Cardiac fibroblast (primary cell): ENCODE measurements at regions not wholly inside any gene's neighbourhood (a gene's known extent, or its start where the extent isn't known, plus 50 kb on each side); places are given as distances from the start of the nearest gene placed in this dataset.
"Not testable (repeated sequence)": the region's sequence is repeated elsewhere in the genome, so short reads cannot be mapped to it uniquely, and the experiment has no call there.

Experiments used
- DNase-seq, 2 donors: peaks; one replicate each; pipeline versions ENCODE4 v3.0.0 to v3.0.0-alpha.2; 2010; ENCODE audit warnings: low read depth in 2 of 2
- H3K4me3 ChIP-seq, 2 donors: replicated peaks in 1 of 2; 1 replicate in 1 of 2; 2 replicates in 1 of 2; pipeline ENCODE4 v1.5.1; 2011; ENCODE audit warnings: low read depth in 2 of 2, low read length in 2 of 2, mild to moderate bottlenecking in 2 of 2, moderate library complexity in 1 of 2
- CTCF ChIP-seq: IDR thresholded peaks from one replicate; pipeline ENCODE4 v1.5.1; 2011; ENCODE audit warnings: low read depth, mild to moderate bottlenecking, low read length, inconsistent platforms

- no peak overlapping the region for H3K4me3 ChIP-seq
- no peak for DNase-seq
- TF ChIP-seq CTCF, result no peak
Observed at GRCh38 chr6:154623391-154623790, 109.8 kb upstream of the SCAF8 start.

- no peak overlapping the region for H3K4me3 ChIP-seq
- no peak for DNase-seq
- TF ChIP-seq CTCF, result no peak
Observed at GRCh38 chr6:154624038-154624599, 109.1 kb upstream of the SCAF8 start.

GRCh38 chr6:154624727-154625126, 108.5 kb upstream of the SCAF8 start:
- not testable (repeated sequence) for H3K4me3 ChIP-seq, DNase-seq

- H3K4me3 ChIP-seq, result no peak overlapping the region
- DNase-seq, result no peak
- TF ChIP-seq CTCF, result no peak
Observed at GRCh38 chr6:154625721-154626120, 107.5 kb upstream of the SCAF8 start.

GRCh38 chr6:154629127-154629526, 104.1 kb upstream of the SCAF8 start:
- H3K4me3 ChIP-seq, result no peak overlapping the region
- no peak for DNase-seq
- no peak for TF ChIP-seq CTCF

GRCh38 chr6:154632119-154632518, 101.1 kb upstream of the SCAF8 start:
- peak in 1 of 2 donors; percentile 47 for DNase-seq
- no peak for TF ChIP-seq CTCF
- no peak overlapping the region for H3K4me3 ChIP-seq

- no peak for DNase-seq
- no peak overlapping the region for H3K4me3 ChIP-seq
- no peak for TF ChIP-seq CTCF
Observed at GRCh38 chr6:154637392-154637791, 95.8 kb upstream of the SCAF8 start.
